ENCODE measurements at regions not wholly inside any gene's neighbourhood (a gene's known extent, or its start where the extent isn't known, plus 50 kb on each side); places are given as distances from the start of the nearest gene placed in this dataset.
"Not testable (repeated sequence)": the region's sequence is repeated elsewhere in the genome, so short reads cannot be mapped to it uniquely, and the experiment has no call there.

- DNase-seq (ENCODE audit: low read depth), result no peak
Measured at GRCh38 chr4:126599746-126600145, 1033.0 kb upstream of the INTU start.

- DNase-seq (ENCODE audit: low read depth), result no peak
Measured at GRCh38 chr4:126603210-126603609, 1029.5 kb upstream of the INTU start.

GRCh38 chr4:126603825-126604224 lies 1028.9 kb upstream of the INTU start:
- no peak for DNase-seq (ENCODE audit: low read depth)

- no peak for DNase-seq (ENCODE audit: low read depth)
Measured at GRCh38 chr4:126604268-126604867, 1028.4 kb upstream of the INTU start.

GRCh38 chr4:126610933-126611332 lies 1021.8 kb upstream of the INTU start:
- no peak for DNase-seq (ENCODE audit: low read depth)

- DNase-seq (ENCODE audit: low read depth), result no peak
Measured at GRCh38 chr4:126611900-126612299, 1020.9 kb upstream of the INTU start.

- no peak for DNase-seq (ENCODE audit: low read depth)
Measured at GRCh38 chr4:126614356-126614855, 1018.4 kb upstream of the INTU start.

GRCh38 chr4:126616795-126617194 lies 1016.0 kb upstream of the INTU start:
- DNase-seq (ENCODE audit: low read depth), result no peak

- DNase-seq (ENCODE audit: low read depth), result no peak
Measured at GRCh38 chr4:126627255-126627654, 1005.5 kb upstream of the INTU start.

GRCh38 chr4:126628933-126629332 lies 1003.8 kb upstream of the INTU start:
- DNase-seq (ENCODE audit: low read depth), result no peak

GRCh38 chr4:126630230-126630629 lies 1002.5 kb upstream of the INTU start:
- DNase-seq (ENCODE audit: low read depth), result no peak

GRCh38 chr4:126633306-126633705 lies 999.5 kb upstream of the INTU start:
- DNase-seq (ENCODE audit: low read depth), result no peak

- no peak for DNase-seq (ENCODE audit: low read depth)
Measured at GRCh38 chr4:126637706-126638105, 995.1 kb upstream of the INTU start.

GRCh38 chr4:126647320-126647719 lies 985.4 kb upstream of the INTU start:
- DNase-seq (ENCODE audit: low read depth), result no peak

GRCh38 chr4:126647756-126648397 lies 984.9 kb upstream of the INTU start:
- no peak for DNase-seq (ENCODE audit: low read depth)

- DNase-seq (ENCODE audit: low read depth), result no peak
Measured at GRCh38 chr4:126658411-126658810, 974.3 kb upstream of the INTU start.

- DNase-seq (ENCODE audit: low read depth), result no peak
Measured at GRCh38 chr4:126661194-126661593, 971.6 kb upstream of the INTU start.

GRCh38 chr4:126664839-126665238 lies 967.9 kb upstream of the INTU start:
- DNase-seq (ENCODE audit: low read depth), result no peak

GRCh38 chr4:126670038-126670437 lies 962.7 kb upstream of the INTU start:
- DNase-seq (ENCODE audit: low read depth), result not testable (repeated sequence)

- no peak for DNase-seq (ENCODE audit: low read depth)
Measured at GRCh38 chr4:126678618-126679017, 954.1 kb upstream of the INTU start.

- DNase-seq (ENCODE audit: low read depth), result no peak
Measured at GRCh38 chr4:126679303-126679702, 953.5 kb upstream of the INTU start.

- no peak for DNase-seq (ENCODE audit: low read depth)
Measured at GRCh38 chr4:126682250-126682649, 950.5 kb upstream of the INTU start.

- DNase-seq (ENCODE audit: low read depth), result no peak
Measured at GRCh38 chr4:126686491-126686890, 946.3 kb upstream of the INTU start.

Data from GM04504 (cell line).